ENCODE measurements at regions not wholly inside any gene's neighbourhood (a gene's known extent, or its start where the extent isn't known, plus 50 kb on each side); places are given as distances from the start of the nearest gene placed in this dataset.

DNA sequence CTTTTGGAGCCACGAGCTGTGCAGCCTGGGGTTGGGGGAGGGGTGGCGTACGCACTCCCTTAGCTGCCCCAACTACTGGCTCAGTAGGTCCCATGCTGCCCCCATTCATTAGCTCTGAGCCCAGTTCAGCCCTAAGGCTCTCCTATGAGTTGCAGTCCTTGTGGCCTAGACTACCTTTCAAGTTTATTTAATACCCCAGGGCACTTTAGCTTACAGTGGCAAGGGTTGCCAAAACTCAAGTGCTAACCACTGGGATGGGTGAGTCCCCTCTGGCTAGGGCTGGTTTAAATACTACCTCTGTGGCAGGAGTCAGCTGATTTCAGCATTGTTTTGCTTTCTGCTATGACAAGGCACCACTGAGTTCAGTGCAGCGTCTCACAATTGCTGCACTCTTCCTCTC lies 118.2 kb downstream of the ODF2L start:
- TF ChIP-seq, protein P1, sequence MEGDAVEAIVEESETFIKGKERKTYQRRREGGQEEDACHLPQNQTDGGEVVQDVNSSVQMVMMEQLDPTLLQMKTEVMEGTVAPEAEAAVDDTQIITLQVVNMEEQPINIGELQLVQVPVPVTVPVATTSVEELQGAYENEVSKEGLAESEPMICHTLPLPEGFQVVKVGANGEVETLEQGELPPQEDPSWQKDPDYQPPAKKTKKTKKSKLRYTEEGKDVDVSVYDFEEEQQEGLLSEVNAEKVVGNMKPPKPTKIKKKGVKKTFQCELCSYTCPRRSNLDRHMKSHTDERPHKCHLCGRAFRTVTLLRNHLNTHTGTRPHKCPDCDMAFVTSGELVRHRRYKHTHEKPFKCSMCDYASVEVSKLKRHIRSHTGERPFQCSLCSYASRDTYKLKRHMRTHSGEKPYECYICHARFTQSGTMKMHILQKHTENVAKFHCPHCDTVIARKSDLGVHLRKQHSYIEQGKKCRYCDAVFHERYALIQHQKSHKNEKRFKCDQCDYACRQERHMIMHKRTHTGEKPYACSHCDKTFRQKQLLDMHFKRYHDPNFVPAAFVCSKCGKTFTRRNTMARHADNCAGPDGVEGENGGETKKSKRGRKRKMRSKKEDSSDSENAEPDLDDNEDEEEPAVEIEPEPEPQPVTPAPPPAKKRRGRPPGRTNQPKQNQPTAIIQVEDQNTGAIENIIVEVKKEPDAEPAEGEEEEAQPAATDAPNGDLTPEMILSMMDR (IDR thresholded peaks at IDR 0.05; ENCODE audit: low read length, missing control alignments): no peak

DNA sequence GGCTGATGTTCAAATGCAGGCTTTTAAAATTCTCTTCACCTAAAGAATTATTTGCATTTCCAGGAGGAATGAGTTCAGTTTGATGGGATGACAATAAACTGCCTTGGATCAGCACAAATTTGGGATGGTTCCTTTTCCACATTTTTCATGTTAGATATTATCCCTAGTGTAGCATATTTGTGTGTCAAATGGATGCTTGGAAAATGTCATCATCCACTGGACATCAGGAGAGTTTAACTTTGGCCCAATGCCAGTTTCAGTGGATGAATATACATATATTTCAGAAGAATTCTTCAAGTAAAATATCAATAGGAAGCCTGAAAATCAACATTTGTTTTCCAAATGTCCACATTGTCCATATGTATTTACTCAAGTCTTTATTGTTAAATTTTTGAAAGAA lies 116.5 kb upstream of the COL24A1 start:
- no peak for DNase-seq (ENCODE audit: low read depth)
- TF ChIP-seq, protein P1 (IDR thresholded peaks at IDR 0.05; ENCODE audit: low read length, missing control alignments): no peak
- H3K4me3 ChIP-seq (replicated peaks; ENCODE audit: low read depth, low read length): no peak overlapping the region

More for the DNA sequence above, 118.2 kb downstream of the ODF2L start:
- H3K4me3 ChIP-seq (replicated peaks; ENCODE audit: low read depth, low read length): no peak overlapping the region
- no peak for DNase-seq (ENCODE audit: low read depth)

DNA sequence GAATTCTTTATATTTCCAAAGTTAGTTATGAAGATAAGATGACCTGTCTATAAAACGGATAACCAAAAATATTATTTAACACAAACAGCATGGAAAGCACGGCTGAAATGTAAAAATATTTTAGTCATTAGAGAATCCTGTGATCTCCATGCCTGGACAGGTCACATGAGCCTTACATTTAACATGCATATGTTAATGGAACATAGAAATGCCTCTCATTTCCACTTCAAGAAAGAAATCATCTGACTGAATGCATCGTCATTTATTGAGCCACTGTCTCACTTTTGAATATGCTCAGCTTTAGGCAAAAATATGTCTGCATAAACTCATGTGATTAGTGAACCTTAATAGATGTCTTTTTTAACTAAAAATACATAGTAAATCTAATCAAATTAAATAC lies 115.5 kb upstream of the COL24A1 start:
- TF ChIP-seq, protein P1 (IDR thresholded peaks at IDR 0.05; ENCODE audit: low read length, missing control alignments): no peak
- DNase-seq (ENCODE audit: low read depth): no peak
- no peak overlapping the region for H3K4me3 ChIP-seq (replicated peaks; ENCODE audit: low read depth, low read length)

DNA sequence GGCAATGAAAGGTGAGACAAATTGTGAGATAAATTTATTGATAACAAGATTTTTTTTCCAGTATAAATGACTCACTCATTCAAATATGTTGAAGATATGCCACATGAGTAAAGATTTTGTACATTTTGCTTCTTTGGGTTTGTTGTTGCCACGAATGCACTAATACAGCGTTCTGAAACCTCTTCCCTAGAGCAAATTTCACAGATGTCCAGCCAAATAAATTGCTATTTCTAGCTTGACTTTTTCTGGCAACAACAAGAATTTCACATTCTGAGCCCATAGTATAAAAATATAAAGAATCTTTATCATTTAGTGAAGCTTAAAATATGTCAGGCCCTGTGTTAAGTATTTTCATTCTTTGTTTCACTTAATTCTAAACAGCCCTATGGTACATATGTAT lies 114.5 kb upstream of the COL24A1 start:
- H3K4me3 ChIP-seq (replicated peaks; ENCODE audit: low read depth, low read length): no peak overlapping the region
- TF ChIP-seq, protein P1 (IDR thresholded peaks at IDR 0.05; ENCODE audit: low read length, missing control alignments): no peak
- no peak for DNase-seq (ENCODE audit: low read depth)

DNA sequence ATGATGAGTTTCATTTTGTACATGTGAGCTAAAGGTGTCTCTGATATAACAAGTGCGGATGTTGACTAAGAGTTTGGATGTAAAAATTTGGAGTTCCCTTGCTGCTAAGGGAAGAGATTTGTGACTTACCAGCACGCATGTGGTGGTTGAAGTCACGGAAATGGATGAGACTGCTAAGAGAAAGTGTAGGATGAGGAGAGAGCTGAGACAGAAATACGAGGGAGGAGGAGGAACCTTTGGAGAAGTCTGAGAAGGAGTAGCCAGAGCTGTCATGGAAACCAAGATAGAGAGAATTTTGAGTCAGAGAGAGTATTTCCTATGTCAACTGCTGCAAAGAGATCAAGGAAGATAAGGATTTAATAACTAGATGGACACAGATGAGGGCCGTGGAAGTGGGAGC lies 106.5 kb upstream of the COL24A1 start:
- DNase-seq (ENCODE audit: low read depth): no peak
- no peak overlapping the region for H3K4me3 ChIP-seq (replicated peaks; ENCODE audit: low read depth, low read length)
- TF ChIP-seq, protein P1 (IDR thresholded peaks at IDR 0.05; ENCODE audit: low read length, missing control alignments): no peak

DNA sequence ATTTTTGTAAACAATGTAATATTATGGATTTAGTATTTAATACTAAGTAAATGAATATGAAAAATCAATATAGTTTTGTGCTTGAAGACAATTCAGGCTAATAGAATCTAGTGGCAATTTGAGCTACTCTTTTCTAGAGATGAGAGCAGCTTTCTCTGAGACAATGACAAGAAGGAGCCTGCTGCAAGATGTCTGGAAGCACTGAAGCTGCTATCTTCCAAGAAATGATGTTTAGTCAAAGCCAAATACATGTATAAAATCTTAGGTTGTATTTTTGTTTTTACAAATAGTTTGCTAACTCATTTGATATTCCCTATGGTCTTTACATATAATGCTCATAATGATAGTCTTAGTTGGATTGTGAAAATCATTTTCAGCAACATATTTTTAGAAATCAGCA lies 103.9 kb upstream of the COL24A1 start:
- no peak for DNase-seq (ENCODE audit: low read depth)
- TF ChIP-seq, protein P1 (IDR thresholded peaks at IDR 0.05; ENCODE audit: low read length, missing control alignments): no peak
- H3K4me3 ChIP-seq (replicated peaks; ENCODE audit: low read depth, low read length): no peak overlapping the region

DNA sequence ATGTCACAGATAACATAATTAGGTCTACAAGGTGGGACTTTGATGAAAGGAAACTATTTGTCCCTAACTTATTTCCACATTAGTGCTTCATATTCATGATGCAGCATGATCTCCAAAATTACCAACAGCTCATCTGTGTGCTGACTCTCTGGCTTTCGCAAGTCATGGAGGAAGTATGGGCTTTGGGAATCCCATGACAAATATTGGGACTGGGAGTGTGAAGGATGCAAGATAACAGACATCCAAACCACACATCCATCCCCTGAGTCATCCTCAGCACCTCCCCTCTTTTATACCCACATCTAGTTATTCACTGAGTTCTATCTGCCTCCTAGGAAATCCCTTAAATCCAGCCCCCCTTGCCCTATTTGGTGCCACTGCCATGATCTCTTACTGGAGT lies 102.8 kb upstream of the COL24A1 start:
- H3K4me3 ChIP-seq (replicated peaks; ENCODE audit: low read depth, low read length): no peak overlapping the region
- TF ChIP-seq, protein P1 (IDR thresholded peaks at IDR 0.05; ENCODE audit: low read length, missing control alignments): no peak
- peak; percentile 31 for DNase-seq (ENCODE audit: low read depth)

All from fibroblast of pulmonary artery (primary cell).